ENCODE measurements at regions not wholly inside any gene's neighbourhood (a gene's known extent, or its start where the extent isn't known, plus 50 kb on each side); places are given as distances from the start of the nearest gene placed in this dataset.
"Not testable (repeated sequence)": the region's sequence is repeated elsewhere in the genome, so short reads cannot be mapped to it uniquely, and the experiment has no call there.

GRCh38 chr10:59435707-59436106 is 73.4 kb upstream of the FAM13C start:
- DNase-seq, result no peak

DNA sequence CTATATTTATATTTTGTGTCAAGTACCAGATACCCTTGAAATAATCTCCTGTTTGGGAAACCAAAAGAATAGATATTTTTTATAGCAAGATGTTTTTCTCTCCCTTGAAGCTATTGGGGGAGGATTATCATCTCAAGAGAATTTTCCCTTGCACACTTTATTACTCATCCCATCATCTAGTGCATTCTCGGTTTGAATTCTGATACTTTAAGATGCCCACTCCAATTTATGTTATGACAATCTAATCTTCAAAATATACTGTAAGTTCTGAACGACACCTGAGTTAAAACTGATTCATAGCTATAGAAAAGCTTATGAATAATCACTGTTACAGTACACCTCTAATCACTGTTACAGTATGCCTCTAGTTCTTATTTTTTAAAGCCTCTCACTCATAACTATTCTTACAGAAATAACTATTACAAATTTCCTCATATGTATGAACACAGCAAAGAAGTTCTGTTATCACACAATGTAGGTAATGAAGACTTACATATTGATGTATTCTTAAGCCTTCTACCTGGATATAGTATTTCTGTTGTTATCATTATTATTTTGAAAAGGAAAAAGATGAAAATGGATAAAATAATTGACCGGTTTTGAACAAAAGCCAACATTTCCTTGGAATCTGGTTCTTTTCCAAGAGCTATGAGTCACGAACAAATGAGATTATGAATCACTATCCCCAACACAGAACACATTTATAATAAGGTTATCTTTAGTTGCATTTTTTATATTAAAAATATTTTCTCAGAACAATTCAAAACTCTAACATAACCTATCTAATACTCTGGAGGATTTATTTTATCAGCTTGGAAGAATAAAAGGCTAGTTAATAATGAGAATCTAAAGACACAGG is 72.3 kb upstream of the FAM13C start:
- no peak for DNase-seq

DNA sequence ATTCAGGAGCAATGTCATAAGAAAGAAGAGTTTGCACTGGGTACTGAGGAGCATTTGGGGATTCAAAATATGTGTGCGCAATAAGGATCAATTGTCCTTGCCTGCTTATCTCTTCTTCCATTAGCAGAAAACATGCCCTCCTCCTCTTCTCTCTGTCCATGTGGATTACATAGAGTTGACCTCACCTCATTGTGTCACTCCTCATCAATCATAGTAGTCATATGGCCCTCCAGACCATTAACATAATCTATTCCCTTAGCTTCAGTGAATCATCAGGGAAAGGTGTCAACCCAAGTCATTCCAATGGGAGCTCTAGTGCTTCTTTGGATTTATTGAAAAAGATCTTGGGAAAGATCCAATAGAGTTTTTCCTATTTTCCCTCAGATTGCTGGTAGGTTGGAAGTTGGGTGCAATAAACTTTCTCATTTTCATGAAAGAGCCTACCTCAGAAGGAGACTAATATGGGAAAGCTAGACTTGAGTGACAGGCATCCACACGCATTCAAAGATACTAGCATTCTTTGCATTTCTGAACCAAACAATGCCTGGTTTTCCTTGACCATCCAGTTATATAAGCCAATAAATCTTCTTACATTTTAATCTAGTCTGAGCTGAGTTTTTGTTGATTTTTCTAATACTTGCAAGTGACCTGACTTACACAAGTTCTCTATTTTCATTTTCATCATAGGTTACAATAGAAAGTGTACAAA is 71.5 kb upstream of the FAM13C start:
- DNase-seq, result no peak

GRCh38 chr10:59432207-59432900 is 70.0 kb upstream of the FAM13C start:
- no peak for DNase-seq

GRCh38 chr10:59413795-59414194 is 51.4 kb upstream of the FAM13C start:
- DNase-seq, result not testable (repeated sequence)
